A549 (cell line): ENCODE measurements at regions not wholly inside any gene's neighbourhood (a gene's known extent, or its start where the extent isn't known, plus 50 kb on each side); places are given as distances from the start of the nearest gene placed in this dataset.

Experiments used
- CTCF ChIP-seq: fragments of >200 bp; sonication (Bioruptor Twin); formaldehyde crosslinking; IDR thresholded peaks from 3 replicates; pipeline ENCODE4 v1.5.1; 2016
- RCOR1 ChIP-seq: fragments of 150-350 bp; IDR thresholded peaks from 2 replicates; pipeline ENCODE4 v1.6.1; 2014; ENCODE audit warnings: antibody characterized with exemption, low read length, low read depth

DNA sequence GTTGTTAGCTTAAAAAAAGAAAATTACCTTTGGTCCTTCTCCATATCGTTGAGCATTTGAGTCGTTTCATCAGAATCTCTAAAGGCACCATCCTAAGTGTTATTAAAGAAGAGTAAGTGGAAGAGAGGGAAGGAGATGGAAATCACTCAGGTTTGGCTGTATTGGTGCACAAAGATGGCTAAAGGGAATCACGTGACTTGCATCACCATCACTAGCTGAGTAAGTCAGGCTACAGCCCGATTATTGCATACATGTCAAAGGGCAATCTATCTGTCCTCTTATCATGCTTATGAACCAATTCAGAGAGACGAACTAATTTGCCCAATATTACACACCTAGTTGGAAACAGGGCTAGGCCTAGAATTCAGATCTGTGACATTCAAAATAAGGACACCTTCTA lies 137.6 kb downstream of the CMPK2 start:
- TF ChIP-seq RCOR1 (no peak), CTCF (no peak)
